GM08714 (cell line): ENCODE measurements at regions not wholly inside any gene's neighbourhood (a gene's known extent, or its start where the extent isn't known, plus 50 kb on each side); places are given as distances from the start of the nearest gene placed in this dataset.

ENCODE experiments used
- H3K4me3 ChIP-seq: fragments of 200-500 bp; sonication (Bioruptor generic); 2 replicates; pipeline ENCODE4 v1.5.1; 2014; ENCODE audit warnings: mild to moderate bottlenecking, low read length, inconsistent platforms
- ZNF274 ChIP-seq: IDR thresholded peaks from 2 replicates; pipeline ENCODE4 v1.6.1; 2012; ENCODE audit warnings: mild to moderate bottlenecking, low read depth, low read length

GRCh38 chr5:40384782-40385390, 294.8 kb upstream of the PTGER4 start:
- TF ChIP-seq ZNF274: no peak
- no peak overlapping the region for H3K4me3 ChIP-seq

- no peak for TF ChIP-seq ZNF274
- no peak overlapping the region for H3K4me3 ChIP-seq
These were observed 295.7 kb upstream of the PTGER4 start for GRCh38 chr5:40383749-40384651.

- no peak for TF ChIP-seq ZNF274
- H3K4me3 ChIP-seq: no peak overlapping the region
These were observed 297.9 kb upstream of the PTGER4 start for GRCh38 chr5:40381676-40382363.

DNA sequence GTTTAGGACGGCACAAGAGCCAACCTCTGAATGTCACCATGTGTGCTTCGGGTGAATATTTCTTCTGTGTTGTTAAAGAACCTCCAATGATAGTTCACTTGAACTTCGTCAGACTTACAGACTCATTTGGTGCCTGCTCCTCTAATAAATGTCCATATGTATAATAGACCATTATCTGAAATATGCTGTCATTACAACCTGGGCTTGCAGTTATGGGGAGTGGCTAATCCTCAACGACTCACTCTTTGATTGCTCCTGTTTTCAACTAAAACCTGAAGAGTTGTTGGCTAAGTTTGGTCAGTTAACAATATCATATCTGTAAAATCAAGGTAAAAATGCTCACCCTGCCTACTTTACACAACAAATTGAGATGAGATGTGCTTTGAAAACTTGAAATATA, 298.7 kb upstream of the PTGER4 start:
- no peak for TF ChIP-seq ZNF274
- no peak overlapping the region for H3K4me3 ChIP-seq

GRCh38 chr5:40378396-40379177, 301.1 kb upstream of the PTGER4 start:
- TF ChIP-seq ZNF274: no peak

DNA sequence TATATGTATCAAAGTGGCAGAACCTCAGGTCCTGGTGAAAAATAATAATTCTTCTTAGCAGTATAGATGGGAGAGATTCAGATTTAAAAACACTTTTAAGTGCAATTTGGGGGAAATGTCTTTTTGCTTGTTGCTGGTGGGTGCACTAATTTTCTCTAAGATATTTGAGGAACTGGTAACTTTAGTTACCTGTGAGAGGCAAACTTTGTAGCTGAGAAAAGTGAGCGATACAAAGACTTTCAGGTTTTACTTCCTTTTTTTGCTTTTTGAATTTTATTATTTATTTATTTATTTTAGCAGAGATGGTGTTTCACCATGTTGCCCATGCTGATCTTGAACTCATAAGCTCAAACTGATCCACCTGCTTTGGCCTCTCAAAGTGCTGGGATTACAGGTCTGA, 303.1 kb upstream of the PTGER4 start:
- TF ChIP-seq ZNF274: no peak

More at GRCh38 chr5:40378396-40379177, 301.1 kb upstream of the PTGER4 start:
- H3K4me3 ChIP-seq: no peak overlapping the region

GRCh38 chr5:40374853-40375252, 304.9 kb upstream of the PTGER4 start:
- no peak for TF ChIP-seq ZNF274
- H3K4me3 ChIP-seq: no peak overlapping the region

More for the DNA sequence above, 303.1 kb upstream of the PTGER4 start:
- no peak overlapping the region for H3K4me3 ChIP-seq

DNA sequence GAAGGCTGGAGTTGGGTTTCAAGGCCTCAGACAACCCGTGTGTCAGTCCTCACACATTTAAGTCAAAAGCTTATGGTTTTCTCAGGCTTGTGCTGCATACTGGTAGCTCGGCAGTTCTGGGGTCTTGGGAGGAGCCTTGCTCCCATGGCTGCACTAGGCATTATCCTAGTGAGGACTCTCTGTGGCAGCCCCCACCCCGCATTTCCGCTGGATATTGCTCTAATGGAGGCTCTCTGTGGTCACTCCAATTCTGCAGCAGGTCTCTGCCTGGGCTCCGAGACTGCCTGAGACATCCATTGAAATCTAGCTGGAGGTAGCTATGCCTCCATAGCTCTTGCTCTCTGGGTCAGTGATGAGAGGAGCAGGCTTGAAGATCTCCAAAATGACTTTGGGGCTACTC, 311.5 kb upstream of the PTGER4 start:
- H3K4me3 ChIP-seq: no peak overlapping the region
- no peak for TF ChIP-seq ZNF274

DNA sequence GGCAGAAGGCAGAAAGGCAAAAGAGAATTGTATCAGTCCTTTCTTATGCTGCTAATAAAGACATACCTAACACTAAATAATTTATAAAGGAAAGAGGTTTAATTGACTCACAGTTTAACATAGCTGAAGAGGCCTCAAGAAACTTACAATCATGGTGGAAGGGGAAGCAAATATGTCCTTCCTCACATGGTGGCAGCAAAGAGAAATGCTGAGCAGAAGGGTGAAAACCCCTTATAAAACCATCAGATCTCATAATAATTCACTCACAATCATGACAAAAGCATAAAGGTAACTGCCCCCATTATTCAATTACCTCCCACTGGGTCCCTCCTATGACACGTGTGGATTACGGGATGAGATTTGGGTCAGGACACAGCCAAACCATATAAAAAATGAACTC, 312.5 kb upstream of the PTGER4 start:
- no peak overlapping the region for H3K4me3 ChIP-seq
- TF ChIP-seq ZNF274: no peak

GRCh38 chr5:40365342-40366330, 314.1 kb upstream of the PTGER4 start:
- no peak overlapping the region for H3K4me3 ChIP-seq
- no peak for TF ChIP-seq ZNF274

GRCh38 chr5:40364441-40364840, 315.3 kb upstream of the PTGER4 start:
- no peak for TF ChIP-seq ZNF274
- no peak overlapping the region for H3K4me3 ChIP-seq

GRCh38 chr5:40361378-40361777, 318.3 kb upstream of the PTGER4 start:
- no peak for TF ChIP-seq ZNF274
- H3K4me3 ChIP-seq: no peak overlapping the region

GRCh38 chr5:40360685-40361084, 319.0 kb upstream of the PTGER4 start:
- no peak for TF ChIP-seq ZNF274
- no peak overlapping the region for H3K4me3 ChIP-seq
